ENCODE measurements at regions not wholly inside any gene's neighbourhood (a gene's known extent, or its start where the extent isn't known, plus 50 kb on each side); places are given as distances from the start of the nearest gene placed in this dataset.

DNA sequence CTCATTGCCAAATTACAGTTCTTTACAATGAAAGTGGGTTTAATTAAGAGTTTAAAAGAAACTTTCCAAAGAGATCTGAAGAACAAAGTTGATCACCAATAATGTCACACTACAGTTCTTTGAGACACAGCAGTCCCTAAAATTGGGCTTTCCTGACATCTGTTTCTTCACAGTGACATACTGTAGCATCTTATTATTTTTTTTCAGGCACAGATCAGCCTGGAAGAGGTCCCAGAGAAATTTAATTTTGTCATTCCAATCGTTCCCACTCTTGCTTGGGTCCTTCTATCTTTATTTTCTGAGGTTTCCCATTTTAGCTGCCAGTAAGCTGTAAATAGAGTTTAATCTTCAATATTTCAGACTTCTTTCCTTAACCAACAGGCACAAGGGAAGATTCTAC lies 143.1 kb upstream of the FRMPD4 start:
- H2AFZ ChIP-seq: no peak overlapping the region
- H3K9ac ChIP-seq: no peak overlapping the region
- H3K9me2 ChIP-seq (ENCODE audit: insufficient read depth): no peaks in the 10 kb centered on the region
- no peaks in the 10 kb centered on the region for H3K4me1 ChIP-seq (ENCODE audit: insufficient read depth)
- WGBS, 2 experiments (ENCODE audit: low coverage in 1 of 2, low lambda C conversion rate in 2 of 2, missing lambda C conversion rate in 2 of 2): 0% methylated on average over 1 of the region's 1 CpG
- no peak overlapping the region for H3K27ac ChIP-seq
- no peaks in the 10 kb centered on the region for H3K27me3 ChIP-seq (replicated peaks; ENCODE audit: insufficient read depth)
- H3K36me3 ChIP-seq (ENCODE audit: low read depth): no peaks in the 10 kb centered on the region
- TF ChIP-seq EZH2phosphoT487 (IDR thresholded peaks at IDR 0.05; ENCODE audit: insufficient read depth, low read depth) (no peak), EZH2 (IDR thresholded peaks at IDR 0.05; ENCODE audit: insufficient read depth, poor library complexity, severe bottlenecking) (no peak)
- no peaks in the 10 kb centered on the region for H4K20me1 ChIP-seq (ENCODE audit: insufficient read depth)
- H3K9me3 ChIP-seq (ENCODE audit: low read depth): no peaks in the 10 kb centered on the region
- H3K4me2 ChIP-seq (ENCODE audit: unreplicated experiment): no peak overlapping the region
- no peak overlapping the region for H3K4me3 ChIP-seq
- DNase-seq: no peak
- no peaks in the 10 kb centered on the region for H3K79me2 ChIP-seq (ENCODE audit: insufficient read depth)
- in situ Hi-C loops (cut with MboI): no loop called here
- H3F3A ChIP-seq (ENCODE audit: insufficient read depth): no peaks in the 10 kb centered on the region

DNA sequence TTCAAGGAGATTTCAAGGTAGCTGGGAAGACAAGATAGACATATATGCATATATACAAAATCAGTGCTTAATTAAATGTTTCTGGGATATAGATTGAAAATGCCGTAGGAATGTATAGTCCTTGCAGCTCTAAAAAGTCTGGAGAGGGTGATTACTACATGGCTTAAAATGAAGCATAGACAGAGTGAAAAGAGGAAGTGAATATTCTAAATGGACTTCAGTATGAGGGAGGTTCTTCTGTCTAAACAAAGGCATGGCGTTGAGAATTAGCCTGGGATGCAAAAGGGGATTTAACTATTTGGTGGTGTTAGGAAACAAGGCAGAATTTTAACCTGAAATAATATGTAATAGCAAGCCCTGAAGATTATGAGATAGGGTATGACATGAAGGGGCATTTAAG lies 141.5 kb upstream of the FRMPD4 start:
- Histone ChIP-seq H3K9ac (no peak overlapping the region), H3K4me2 (ENCODE audit: unreplicated experiment) (no peak overlapping the region), H3K36me3 (ENCODE audit: low read depth) (no peaks in the 10 kb centered on the region), H3F3A (ENCODE audit: insufficient read depth) (no peaks in the 10 kb centered on the region), H3K4me3 (no peak overlapping the region), H3K79me2 (ENCODE audit: insufficient read depth) (no peaks in the 10 kb centered on the region), H3K9me2 (ENCODE audit: insufficient read depth) (no peaks in the 10 kb centered on the region), H4K20me1 (ENCODE audit: insufficient read depth) (no peaks in the 10 kb centered on the region), H3K9me3 (ENCODE audit: low read depth) (no peaks in the 10 kb centered on the region), H3K27ac (no peak overlapping the region), H3K4me1 (ENCODE audit: insufficient read depth) (no peaks in the 10 kb centered on the region), H2AFZ (no peak overlapping the region), H3K27me3 (replicated peaks; ENCODE audit: insufficient read depth) (no peaks in the 10 kb centered on the region)
- TF ChIP-seq EZH2 (IDR thresholded peaks at IDR 0.05; ENCODE audit: insufficient read depth, poor library complexity, severe bottlenecking) (no peak), EZH2phosphoT487 (IDR thresholded peaks at IDR 0.05; ENCODE audit: insufficient read depth, low read depth) (no peak)
- no peak for DNase-seq
- 25 to 26% methylated on average over 2 of the region's 2 CpGs for WGBS, 2 experiments (ENCODE audit: low coverage in 1 of 2, low lambda C conversion rate in 2 of 2, missing lambda C conversion rate in 2 of 2)
- in situ Hi-C loops (cut with MboI): no loop called here

GRCh38 chrX:11998944-11999343 lies 139.3 kb upstream of the FRMPD4 start:
- H3K27ac ChIP-seq: no peak overlapping the region
- in situ Hi-C loops (cut with MboI): no loop called here
- TF ChIP-seq EZH2phosphoT487 (IDR thresholded peaks at IDR 0.05; ENCODE audit: insufficient read depth, low read depth) (no peak), EZH2 (IDR thresholded peaks at IDR 0.05; ENCODE audit: insufficient read depth, poor library complexity, severe bottlenecking) (no peak)
- H3K4me2 ChIP-seq (ENCODE audit: unreplicated experiment): no peak overlapping the region
- no peaks in the 10 kb centered on the region for H3K9me2 ChIP-seq (ENCODE audit: insufficient read depth)
- DNase-seq: no peak
- no peaks in the 10 kb centered on the region for H4K20me1 ChIP-seq (ENCODE audit: insufficient read depth)
- H3K36me3 ChIP-seq (ENCODE audit: low read depth): no peaks in the 10 kb centered on the region
- no peaks in the 10 kb centered on the region for H3K27me3 ChIP-seq (replicated peaks; ENCODE audit: insufficient read depth)
- H3F3A ChIP-seq (ENCODE audit: insufficient read depth): no peaks in the 10 kb centered on the region
- no peak overlapping the region for H2AFZ ChIP-seq
- H3K4me1 ChIP-seq (ENCODE audit: insufficient read depth): no peaks in the 10 kb centered on the region
- no peak overlapping the region for H3K9ac ChIP-seq
- WGBS, 2 experiments (ENCODE audit: low coverage in 1 of 2, low lambda C conversion rate in 2 of 2, missing lambda C conversion rate in 2 of 2): 0 to 6% methylated on average over 2 of the region's 2 CpGs
- no peaks in the 10 kb centered on the region for H3K9me3 ChIP-seq (ENCODE audit: low read depth)
- H3K4me3 ChIP-seq: no peak overlapping the region
- H3K79me2 ChIP-seq (ENCODE audit: insufficient read depth): no peaks in the 10 kb centered on the region

- Histone ChIP-seq H3K9me2 (ENCODE audit: insufficient read depth) (no peaks in the 10 kb centered on the region), H3K9ac (no peak overlapping the region), H4K20me1 (ENCODE audit: insufficient read depth) (no peaks in the 10 kb centered on the region), H3K27ac (no peak overlapping the region), H3K79me2 (ENCODE audit: insufficient read depth) (no peaks in the 10 kb centered on the region), H3K4me1 (ENCODE audit: insufficient read depth) (no peaks in the 10 kb centered on the region), H3K4me3 (no peak overlapping the region), H3F3A (ENCODE audit: insufficient read depth) (no peaks in the 10 kb centered on the region), H3K36me3 (ENCODE audit: low read depth) (no peaks in the 10 kb centered on the region), H2AFZ (no peak overlapping the region), H3K4me2 (ENCODE audit: unreplicated experiment) (no peak overlapping the region), H3K9me3 (ENCODE audit: low read depth) (no peaks in the 10 kb centered on the region), H3K27me3 (replicated peaks; ENCODE audit: insufficient read depth) (no peaks in the 10 kb centered on the region)
- no peak for TF ChIP-seq EZH2phosphoT487 (IDR thresholded peaks at IDR 0.05; ENCODE audit: insufficient read depth, low read depth)
- TF ChIP-seq EZH2 (IDR thresholded peaks at IDR 0.05; ENCODE audit: insufficient read depth, poor library complexity, severe bottlenecking): no peak
- in situ Hi-C loops (cut with MboI): no loop called here
- DNase-seq: peak; percentile 2
Measured at GRCh38 chrX:12002876-12003275, 135.4 kb upstream of the FRMPD4 start.

DNA sequence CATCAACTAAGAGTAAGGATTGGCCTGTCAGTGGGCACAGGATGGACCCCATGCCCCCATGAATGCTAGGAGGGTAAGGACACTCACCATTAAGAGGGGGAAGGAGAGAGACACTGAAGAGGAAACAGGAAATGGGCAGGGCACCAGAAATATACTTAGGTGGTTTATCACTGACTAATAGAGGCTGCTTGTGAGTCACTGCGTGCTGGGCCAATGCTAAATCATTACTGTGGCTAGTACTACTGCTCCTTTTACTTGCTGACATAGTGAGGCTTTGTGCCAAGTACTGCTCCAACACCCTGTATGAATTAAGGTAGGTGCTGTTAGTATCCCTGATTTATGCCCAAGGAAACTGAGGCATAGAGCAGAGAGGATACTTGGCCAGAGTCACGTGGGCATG lies 130.4 kb upstream of the FRMPD4 start:
- no peak overlapping the region for H3K9ac ChIP-seq
- H3K4me2 ChIP-seq (ENCODE audit: unreplicated experiment): no peak overlapping the region
- no peak overlapping the region for H3K27ac ChIP-seq
- WGBS, 2 experiments (ENCODE audit: low coverage in 1 of 2, low lambda C conversion rate in 2 of 2, missing lambda C conversion rate in 2 of 2): 5 to 15% methylated on average over 2 of the region's 2 CpGs
- no peaks in the 10 kb centered on the region for H3K9me3 ChIP-seq (ENCODE audit: low read depth)
- peak; percentile 65 for DNase-seq
- H3K27me3 ChIP-seq (replicated peaks; ENCODE audit: insufficient read depth): no peaks in the 10 kb centered on the region
- H4K20me1 ChIP-seq (ENCODE audit: insufficient read depth): no peaks in the 10 kb centered on the region
- no peaks in the 10 kb centered on the region for H3K36me3 ChIP-seq (ENCODE audit: low read depth)
- H2AFZ ChIP-seq: no peak overlapping the region
- H3K4me3 ChIP-seq: no peak overlapping the region
- no peaks in the 10 kb centered on the region for H3K9me2 ChIP-seq (ENCODE audit: insufficient read depth)
- no peaks in the 10 kb centered on the region for H3K4me1 ChIP-seq (ENCODE audit: insufficient read depth)
- no peaks in the 10 kb centered on the region for H3F3A ChIP-seq (ENCODE audit: insufficient read depth)
- H3K79me2 ChIP-seq (ENCODE audit: insufficient read depth): no peaks in the 10 kb centered on the region
- in situ Hi-C loops (cut with MboI): no loop called here
- no peak for TF ChIP-seq EZH2 (IDR thresholded peaks at IDR 0.05; ENCODE audit: insufficient read depth, poor library complexity, severe bottlenecking)
- TF ChIP-seq EZH2phosphoT487 (IDR thresholded peaks at IDR 0.05; ENCODE audit: insufficient read depth, low read depth): no peak

All from GM23248 (cell line).